HepG2 (cell line): ENCODE measurements at regions not wholly inside any gene's neighbourhood (a gene's known extent, or its start where the extent isn't known, plus 50 kb on each side); places are given as distances from the start of the nearest gene placed in this dataset.

Experiments used
- ATAC-seq: fragments of 200-7000 bp; cut with Tn5 transposase; 3 replicates; pipeline ENCODE4 v1.9.1; 2020; ENCODE audit warnings: mild to moderate bottlenecking, moderate library complexity
- BruUV-seq: library from RNA; stranded (reverse); fragments of 400-500 nt; replicated peaks from 2 replicates; lab custom pipeline; 2021; lab: Mats Ljungman, UMichigan
- CTCF ChIA-PET: fragments of 300-600 bp; formaldehyde crosslinking; extraction: SDS; loops from one replicate; lab custom pipeline; 2021; ENCODE audit warnings: low total read pairs, inconsistent platforms, low intra/inter-chr PET ratio; lab: Yijun Ruan, JAX
- POLR2A ChIA-PET: fragments of 350-600 bp; sonication (Branson Sonifier 250); formaldehyde crosslinking; loops from one replicate; lab custom pipeline; 2020; ENCODE audit warnings: antibody characterized with exemption, inconsistent platforms; lab: Yijun Ruan, JAX
- DNase-seq: peaks from one replicate; pipeline ENCODE4 v3.0.0-alpha.2; 2015; ENCODE audit warnings: low spot score
- FAIRE-seq: peaks from 3 replicates; lab custom pipeline; 2011; peaks lifted over from hg19 to GRCh38; lab: Jason Lieb, UNC
- H2AFZ ChIP-seq: one replicate; pipeline ENCODE4 v1.6.1; 2011; ENCODE audit warnings: low read length, inconsistent platforms
- H3K27ac ChIP-seq: fragments of 300-600 bp; 3 replicates; pipeline ENCODE4 v1.8.0; 2011; ENCODE audit warnings: mixed run types, mild to moderate bottlenecking, mixed read lengths, low read length, inconsistent platforms; ENCODE audit not compliant: insufficient read depth; ENCODE audit errors: extremely low read length
- H3K27me3 ChIP-seq, 2 experiments: fragments of 200-600 bp in 1 of 2; 2 replicates in 1 of 2; 3 replicates in 1 of 2; pipeline versions ENCODE4 v1.6.0 to v1.8.0; 2011; ENCODE audit warnings: low read length in 2 of 2, mild to moderate bottlenecking in 2 of 2, moderate library complexity in 2 of 2, inconsistent platforms in 1 of 2; ENCODE audit not compliant: insufficient read depth in 2 of 2, control insufficient read depth in 1 of 2
- H3K36me3 ChIP-seq, 2 experiments: fragments of 200-600 bp in 1 of 2; replicated peaks in 1 of 2; 2 replicates in 1 of 2; 3 replicates in 1 of 2; pipeline versions ENCODE4 v1.5.1 to v1.8.0; 2011; ENCODE audit warnings: low read length in 2 of 2, inconsistent platforms in 1 of 2; ENCODE audit not compliant: insufficient read depth in 2 of 2, control insufficient read depth in 1 of 2
- H3K4me1 ChIP-seq: 2 replicates; pipeline ENCODE4 v1.5.1; 2012; ENCODE audit warnings: low read length, inconsistent platforms; ENCODE audit not compliant: insufficient read depth
- H3K4me2 ChIP-seq: 2 replicates; pipeline ENCODE4 v1.6.0; 2011; ENCODE audit warnings: low read depth, low read length, inconsistent platforms
- H3K4me3 ChIP-seq, 3 experiments: fragments of 200-600 bp in 1 of 3; sonication (generic), shearing (Covaris generic) in 1 of 3; replicated peaks in 1 of 3; 2 replicates each; pipeline ENCODE4 v1.5.1; 2011 to 2016; ENCODE audit warnings: low read length in 3 of 3, inconsistent platforms in 2 of 3, low read depth in 2 of 3, mild to moderate bottlenecking in 2 of 3, control low read depth in 1 of 3, mixed read lengths in 1 of 3; ENCODE audit not compliant: insufficient read depth in 1 of 3
- H3K79me2 ChIP-seq: one replicate; pipeline ENCODE4 v1.6.1; 2011; ENCODE audit warnings: low read length, inconsistent platforms; ENCODE audit not compliant: insufficient read depth
- H3K9ac ChIP-seq: 2 replicates; pipeline ENCODE4 v1.6.0; 2011; ENCODE audit warnings: mild to moderate bottlenecking, low read depth, low read length, inconsistent platforms; ENCODE audit not compliant: insufficient read depth
- H3K9me3 ChIP-seq: 2 replicates; pipeline ENCODE4 v1.5.1; 2012; ENCODE audit warnings: mild to moderate bottlenecking, low read length
- H4K20me1 ChIP-seq: 2 replicates; pipeline ENCODE4 v1.6.0; 2011; ENCODE audit warnings: inconsistent platforms, mild to moderate bottlenecking, low read length, moderate library complexity; ENCODE audit not compliant: insufficient read depth
- AHR ChIP-seq: IDR thresholded peaks from 2 replicates; pipeline ENCODE4 v1.6.1; 2018; ENCODE audit warnings: missing genetic modification reagents, missing compliant biosample characterization
- ARID2 ChIP-seq: sonication (generic); formaldehyde crosslinking; IDR thresholded peaks from 2 replicates; pipeline ENCODE4 v1.8.1; 2022; ENCODE audit warnings: mild to moderate bottlenecking, missing genetic modification reagents, borderline replicate concordance
- BATF2 ChIP-seq: sonication (generic); formaldehyde crosslinking; IDR thresholded peaks from 2 replicates; pipeline ENCODE4 v1.8.0; 2022; ENCODE audit warnings: mild to moderate bottlenecking, missing genetic modification reagents, moderate library complexity
- HMGA1 ChIP-seq: sonication (generic); formaldehyde crosslinking; conservative IDR thresholded peaks from 2 replicates; pipeline ENCODE4 v1.4.0; 2020; ENCODE audit warnings: missing genetic modification reagents
- MBNL3 ChIP-seq: fragments of 250-450 bp; sonication (Bioruptor Pico); conservative IDR thresholded peaks from 2 replicates; pipeline ENCODE4 v1.8.0; 2022; ENCODE audit warnings: mild to moderate bottlenecking, inconsistent platforms
- PTBP1 ChIP-seq: fragments of 200-400 bp; formaldehyde crosslinking; IDR thresholded peaks from 2 replicates; pipeline ENCODE4 v1.6.1; 2018; ENCODE audit warnings: low read length, low read depth; ENCODE audit not compliant: poor library complexity, severe bottlenecking
- RARA ChIP-seq: IDR thresholded peaks from 2 replicates; pipeline ENCODE4 v1.6.1; 2016; ENCODE audit warnings: missing genetic modification reagents, missing compliant biosample characterization
- SMAD1 ChIP-seq: sonication (generic); formaldehyde crosslinking; IDR thresholded peaks from 2 replicates; pipeline ENCODE4 v1.4.0; 2020; ENCODE audit warnings: missing genetic modification reagents, low read depth, mild to moderate bottlenecking, borderline replicate concordance
- SNRNP70 ChIP-seq: fragments of 200-400 bp; formaldehyde crosslinking; IDR thresholded peaks from 2 replicates; pipeline ENCODE4 v1.6.1; 2017; ENCODE audit warnings: mild to moderate bottlenecking, low read depth, low read length, moderate library complexity
- ZNF547 ChIP-seq: sonication (generic); formaldehyde crosslinking; IDR thresholded peaks from 2 replicates; pipeline ENCODE4 v1.5.1; 2020; ENCODE audit warnings: mild to moderate bottlenecking, missing genetic modification reagents
- ZNF703 ChIP-seq: sonication (generic); formaldehyde crosslinking; IDR thresholded peaks from 2 replicates; pipeline ENCODE4 v1.5.1; 2020; ENCODE audit warnings: missing genetic modification reagents, mild to moderate bottlenecking, moderate library complexity, borderline replicate concordance
- WGBS: methylation state at CpG from one replicate; pipeline ENCODE4 v1.1.6; 2017; ENCODE audit warnings: low lambda C conversion rate; 5-methylcytosine and 5-hydroxymethylcytosine counted together
- in situ Hi-C: cut with HindIII; loops from 2 replicates; pipeline ENCODE4 v1.10.0; 2017; ENCODE audit warnings: low pct_unique_long_range_greater_than_20kb; ENCODE audit not compliant: extremely low pct_ligation_motif_present
- intact Hi-C: fragments of 100-400 bp; cut with micrococcal nuclease; formaldehyde crosslinking; loops from one replicate; pipeline ENCODE4 v1.10.0; 2022; ENCODE audit not compliant: unreplicated experiment
- TF ChIP-seq, protein P1 (sequence below): sonication (generic); formaldehyde crosslinking; IDR thresholded peaks from 2 replicates; pipeline ENCODE4 v1.4.0; 2020; ENCODE audit warnings: low read depth, mild to moderate bottlenecking, missing genetic modification reagents

- no TSS peak for BruUV-seq
- DNase-seq: no peak
- Histone ChIP-seq H3K27me3 (no peaks in the 10 kb centered on the region), H3K4me2 (no peak overlapping the region), H4K20me1 (no peaks in the 10 kb centered on the region), H3K9me3 (peaks cover 4% of the 10 kb centered on the region; the same call in 1 of the 2 replicates), H3K4me3 (no peak overlapping the region), H3K36me3 (no peaks in the 10 kb centered on the region), H3K4me1 (no peaks in the 10 kb centered on the region), H3K79me2 (no peaks in the 10 kb centered on the region), H3K9ac (no peak overlapping the region), H3K27ac (no peak overlapping the region), H2AFZ (no peak overlapping the region)
- TF ChIP-seq SNRNP70 (no peak), SMAD1 (no peak), ZNF703 (no peak), AHR (no peak)
- TF ChIP-seq, protein P1, sequence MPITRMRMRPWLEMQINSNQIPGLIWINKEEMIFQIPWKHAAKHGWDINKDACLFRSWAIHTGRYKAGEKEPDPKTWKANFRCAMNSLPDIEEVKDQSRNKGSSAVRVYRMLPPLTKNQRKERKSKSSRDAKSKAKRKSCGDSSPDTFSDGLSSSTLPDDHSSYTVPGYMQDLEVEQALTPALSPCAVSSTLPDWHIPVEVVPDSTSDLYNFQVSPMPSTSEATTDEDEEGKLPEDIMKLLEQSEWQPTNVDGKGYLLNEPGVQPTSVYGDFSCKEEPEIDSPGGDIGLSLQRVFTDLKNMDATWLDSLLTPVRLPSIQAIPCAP (CRISPR knock-in tag): no peak
- CTCF ChIA-PET: no interaction called here
- in situ Hi-C loops (no loop called here), intact Hi-C loops (no loop called here)
- no peak for FAIRE-seq
- no peak for ATAC-seq
- WGBS: 0% methylated on average over 1 of the region's 1 CpG
- POLR2A ChIA-PET: no interaction called here
Measured at GRCh38 chr5:97915106-97915505, 732.1 kb upstream of the RIOK2 start.

- Histone ChIP-seq H3K4me2 (no peak overlapping the region), H2AFZ (no peak overlapping the region), H4K20me1 (no peaks in the 10 kb centered on the region), H3K36me3 (no peaks in the 10 kb centered on the region), H3K9me3 (0 out of 2 replicates have a peak, but pooled peaks cover 4% of the 10 kb centered on the region), H3K79me2 (no peaks in the 10 kb centered on the region), H3K27ac (no peak overlapping the region), H3K9ac (no peak overlapping the region), H3K4me1 (no peaks in the 10 kb centered on the region), H3K27me3 (no peaks in the 10 kb centered on the region), H3K4me3 (no peak overlapping the region)
- no TSS peak for BruUV-seq
- ATAC-seq (no peak), DNase-seq (no peak), FAIRE-seq (no peak)
- ChIA-PET CTCF (no interaction called here), POLR2A (no interaction called here)
- in situ Hi-C loops (no loop called here), intact Hi-C loops (no loop called here)
- WGBS: 5% methylated on average over 1 of the region's 1 CpG
- TF ChIP-seq PTBP1: no peak
- no peak for TF ChIP-seq ARID2
- TF ChIP-seq MBNL3: no peak
- no peak for TF ChIP-seq BATF2
- TF ChIP-seq ZNF547: no peak
- TF ChIP-seq HMGA1 (CRISPR knock-in tag): no peak
- no peak for TF ChIP-seq RARA (CRISPR knock-in tag)
Measured at GRCh38 chr5:97918057-97918456, 735.0 kb upstream of the RIOK2 start.
